HL-60 (cell line): ENCODE measurements at regions not wholly inside any gene's neighbourhood (a gene's known extent, or its start where the extent isn't known, plus 50 kb on each side); places are given as distances from the start of the nearest gene placed in this dataset.

Source experiments
- DNase-seq, 2 experiments: peaks; one replicate each; pipeline ENCODE4 v3.0.0-alpha.2; 2010 to 2020; ENCODE audit warnings: low read depth in 1 of 2, low spot score in 1 of 2
- H3K27ac ChIP-seq: fragments of 250-450 bp; sonication (Bioruptor Pico); replicated peaks from 2 replicates; pipeline ENCODE4 v1.5.1; 2020; ENCODE audit warnings: mild to moderate bottlenecking, moderate library complexity
- H3K27me3 ChIP-seq: fragments of 250-450 bp; sonication (Bioruptor Pico); 2 replicates; pipeline ENCODE4 v1.5.1; 2021; ENCODE audit warnings: mild to moderate bottlenecking, moderate library complexity; ENCODE audit not compliant: insufficient read depth, poor library complexity, severe bottlenecking
- H3K4me3 ChIP-seq: replicated peaks from 2 replicates; pipeline ENCODE4 v1.5.1; 2011; ENCODE audit warnings: mild to moderate bottlenecking, control low read depth, low read length; ENCODE audit not compliant: insufficient read depth
- GABPA ChIP-seq: IDR thresholded peaks from 2 replicates; pipeline ENCODE4 v1.6.1; 2012; ENCODE audit warnings: low read depth
- POLR2AphosphoS5 ChIP-seq: IDR thresholded peaks from 2 replicates; pipeline ENCODE4 v1.6.1; 2012; ENCODE audit warnings: low read depth
- SPI1 ChIP-seq: IDR thresholded peaks from 2 replicates; pipeline ENCODE4 v1.6.1; 2012; ENCODE audit warnings: low read depth, mild to moderate bottlenecking, borderline replicate concordance
- TF ChIP-seq, protein P1 (sequence below): IDR thresholded peaks from one replicate; pipeline ENCODE4 v1.5.1; 2011; ENCODE audit warnings: low read length, control low read depth, inconsistent platforms; ENCODE audit not compliant: insufficient read depth
- TF ChIP-seq, protein P2 (sequence below): IDR thresholded peaks from 2 replicates; pipeline ENCODE4 v1.6.1; 2012; ENCODE audit warnings: low read depth; ENCODE audit not compliant: insufficient replicate concordance

DNA sequence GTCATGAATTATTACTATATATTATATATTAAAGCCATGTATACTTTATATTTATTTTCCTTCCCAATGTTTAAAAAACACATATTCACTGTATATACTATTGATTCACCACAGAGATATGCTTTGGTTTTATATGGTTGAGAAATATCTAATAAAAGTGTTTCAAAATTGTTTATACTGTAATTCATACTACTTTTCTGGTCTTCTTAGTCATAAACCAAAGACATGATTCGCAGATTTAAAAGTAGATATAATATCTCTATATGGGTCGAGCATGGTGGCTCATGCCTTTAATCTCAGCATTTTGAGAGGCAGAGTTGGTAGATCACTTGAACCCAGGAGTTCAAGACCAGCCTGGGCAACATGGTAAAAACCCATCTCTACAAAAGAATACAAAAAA is 738.4 kb downstream of the USP25 start:
- no peaks in the 10 kb centered on the region for H3K27me3 ChIP-seq
- no peak overlapping the region for H3K4me3 ChIP-seq
- H3K27ac ChIP-seq, result no peak overlapping the region
- TF ChIP-seq POLR2AphosphoS5, result no peak
- no peak for DNase-seq

DNA sequence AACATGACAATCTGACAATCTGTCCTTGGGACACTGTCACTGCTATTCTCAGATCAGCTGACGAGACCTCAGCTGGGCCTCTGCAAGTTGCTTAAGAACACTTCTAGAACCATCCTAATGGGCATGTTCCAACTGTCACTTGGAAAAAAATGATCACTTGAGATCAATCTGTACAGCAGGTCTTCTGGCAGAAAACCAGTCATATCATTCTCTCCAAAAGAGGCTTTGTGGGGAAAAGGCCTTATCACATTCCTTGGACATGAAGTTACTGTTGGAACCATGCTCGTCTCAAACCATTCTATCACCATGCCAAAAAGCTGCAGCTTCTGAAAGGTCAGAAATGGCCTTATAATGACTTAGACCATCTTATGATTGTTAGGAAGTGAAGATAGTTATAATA is 744.2 kb downstream of the USP25 start:
- no peak overlapping the region for H3K4me3 ChIP-seq
- H3K27me3 ChIP-seq, result no peaks in the 10 kb centered on the region
- H3K27ac ChIP-seq, result no peak overlapping the region
- TF ChIP-seq, protein P1, sequence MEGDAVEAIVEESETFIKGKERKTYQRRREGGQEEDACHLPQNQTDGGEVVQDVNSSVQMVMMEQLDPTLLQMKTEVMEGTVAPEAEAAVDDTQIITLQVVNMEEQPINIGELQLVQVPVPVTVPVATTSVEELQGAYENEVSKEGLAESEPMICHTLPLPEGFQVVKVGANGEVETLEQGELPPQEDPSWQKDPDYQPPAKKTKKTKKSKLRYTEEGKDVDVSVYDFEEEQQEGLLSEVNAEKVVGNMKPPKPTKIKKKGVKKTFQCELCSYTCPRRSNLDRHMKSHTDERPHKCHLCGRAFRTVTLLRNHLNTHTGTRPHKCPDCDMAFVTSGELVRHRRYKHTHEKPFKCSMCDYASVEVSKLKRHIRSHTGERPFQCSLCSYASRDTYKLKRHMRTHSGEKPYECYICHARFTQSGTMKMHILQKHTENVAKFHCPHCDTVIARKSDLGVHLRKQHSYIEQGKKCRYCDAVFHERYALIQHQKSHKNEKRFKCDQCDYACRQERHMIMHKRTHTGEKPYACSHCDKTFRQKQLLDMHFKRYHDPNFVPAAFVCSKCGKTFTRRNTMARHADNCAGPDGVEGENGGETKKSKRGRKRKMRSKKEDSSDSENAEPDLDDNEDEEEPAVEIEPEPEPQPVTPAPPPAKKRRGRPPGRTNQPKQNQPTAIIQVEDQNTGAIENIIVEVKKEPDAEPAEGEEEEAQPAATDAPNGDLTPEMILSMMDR, result no peak
- no peak for TF ChIP-seq SPI1
- TF ChIP-seq GABPA, result no peak
- TF ChIP-seq POLR2AphosphoS5, result no peak
- TF ChIP-seq, protein P2, sequence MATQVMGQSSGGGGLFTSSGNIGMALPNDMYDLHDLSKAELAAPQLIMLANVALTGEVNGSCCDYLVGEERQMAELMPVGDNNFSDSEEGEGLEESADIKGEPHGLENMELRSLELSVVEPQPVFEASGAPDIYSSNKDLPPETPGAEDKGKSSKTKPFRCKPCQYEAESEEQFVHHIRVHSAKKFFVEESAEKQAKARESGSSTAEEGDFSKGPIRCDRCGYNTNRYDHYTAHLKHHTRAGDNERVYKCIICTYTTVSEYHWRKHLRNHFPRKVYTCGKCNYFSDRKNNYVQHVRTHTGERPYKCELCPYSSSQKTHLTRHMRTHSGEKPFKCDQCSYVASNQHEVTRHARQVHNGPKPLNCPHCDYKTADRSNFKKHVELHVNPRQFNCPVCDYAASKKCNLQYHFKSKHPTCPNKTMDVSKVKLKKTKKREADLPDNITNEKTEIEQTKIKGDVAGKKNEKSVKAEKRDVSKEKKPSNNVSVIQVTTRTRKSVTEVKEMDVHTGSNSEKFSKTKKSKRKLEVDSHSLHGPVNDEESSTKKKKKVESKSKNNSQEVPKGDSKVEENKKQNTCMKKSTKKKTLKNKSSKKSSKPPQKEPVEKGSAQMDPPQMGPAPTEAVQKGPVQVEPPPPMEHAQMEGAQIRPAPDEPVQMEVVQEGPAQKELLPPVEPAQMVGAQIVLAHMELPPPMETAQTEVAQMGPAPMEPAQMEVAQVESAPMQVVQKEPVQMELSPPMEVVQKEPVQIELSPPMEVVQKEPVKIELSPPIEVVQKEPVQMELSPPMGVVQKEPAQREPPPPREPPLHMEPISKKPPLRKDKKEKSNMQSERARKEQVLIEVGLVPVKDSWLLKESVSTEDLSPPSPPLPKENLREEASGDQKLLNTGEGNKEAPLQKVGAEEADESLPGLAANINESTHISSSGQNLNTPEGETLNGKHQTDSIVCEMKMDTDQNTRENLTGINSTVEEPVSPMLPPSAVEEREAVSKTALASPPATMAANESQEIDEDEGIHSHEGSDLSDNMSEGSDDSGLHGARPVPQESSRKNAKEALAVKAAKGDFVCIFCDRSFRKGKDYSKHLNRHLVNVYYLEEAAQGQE, result no peak
- no peak for DNase-seq

DNA sequence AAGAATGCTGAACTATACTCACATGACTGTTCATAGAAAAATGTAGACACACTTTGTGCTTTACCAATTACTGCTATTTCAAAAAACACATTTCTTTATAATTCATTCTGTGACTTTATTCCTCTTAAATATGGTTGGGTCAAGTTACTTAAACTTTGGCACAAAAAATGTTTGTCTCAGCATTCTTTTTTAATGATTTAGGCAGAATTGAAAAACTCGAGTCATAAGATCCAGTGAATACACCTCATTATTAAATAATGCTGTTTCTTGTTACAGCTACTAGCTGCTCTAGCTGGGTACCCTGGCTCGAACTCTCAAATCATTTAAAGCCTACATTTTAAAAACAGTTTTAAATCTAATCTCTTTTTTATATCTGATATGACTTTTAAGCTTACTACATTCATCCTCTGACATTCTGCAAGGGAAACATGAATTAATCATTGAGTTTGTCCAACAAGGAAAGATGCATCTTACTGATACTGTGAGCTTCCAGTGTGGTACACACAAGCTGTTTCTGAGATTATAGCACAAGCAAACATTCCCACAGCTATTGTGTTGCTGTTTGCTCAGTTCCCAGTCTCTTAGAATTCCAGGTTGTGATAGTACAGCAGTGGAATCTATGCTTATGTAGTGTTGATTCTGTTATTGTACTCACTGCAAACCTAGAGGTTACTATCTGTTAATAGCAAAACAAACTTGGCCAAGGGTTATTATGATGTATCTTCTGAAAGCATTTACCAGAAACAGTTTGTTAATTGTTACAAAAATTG is 746.5 kb downstream of the USP25 start:
- TF ChIP-seq, protein P1, result no peak
- no peak for TF ChIP-seq POLR2AphosphoS5
- TF ChIP-seq SPI1, result no peak
- no peak for TF ChIP-seq GABPA
- TF ChIP-seq, protein P2, result no peak
- DNase-seq, result no peak
- H3K27ac ChIP-seq, result no peak overlapping the region
- H3K4me3 ChIP-seq, result no peak overlapping the region
- no peaks in the 10 kb centered on the region for H3K27me3 ChIP-seq

DNA sequence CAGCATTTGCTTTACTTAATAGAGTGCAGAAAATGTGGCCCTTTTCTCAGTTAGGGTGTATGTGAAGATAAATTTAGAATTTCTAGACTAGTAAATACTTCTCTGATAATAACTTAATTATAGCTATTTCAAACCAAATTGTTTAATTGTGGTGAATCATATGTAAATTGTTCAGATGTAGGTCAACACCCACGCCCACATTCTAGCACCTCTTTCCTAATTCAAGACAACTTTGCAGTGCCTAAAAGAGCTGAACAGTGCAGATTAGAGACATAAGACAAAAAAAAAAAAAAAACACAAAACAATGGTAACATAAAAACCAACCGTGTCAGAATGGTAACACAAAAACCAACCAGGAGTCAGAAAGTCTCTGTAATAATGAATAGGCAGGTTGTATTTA is 758.3 kb downstream of the USP25 start:
- Histone ChIP-seq H3K4me3 (no peak overlapping the region), H3K27me3 (no peaks in the 10 kb centered on the region), H3K27ac (no peak overlapping the region)
- no peak for TF ChIP-seq GABPA
- TF ChIP-seq, protein P1, result no peak
- TF ChIP-seq SPI1, result no peak
- TF ChIP-seq, protein P2, result no peak
- DNase-seq, result no peak
